Mesendoderm (in vitro differentiated cells): ENCODE measurements at regions not wholly inside any gene's neighbourhood (a gene's known extent, or its start where the extent isn't known, plus 50 kb on each side); places are given as distances from the start of the nearest gene placed in this dataset.

Experiments used
- DNase-seq: peaks from one replicate; pipeline ENCODE4 v3.0.0; 2013
- H2AK5ac ChIP-seq: 2 replicates; pipeline ENCODE4 v1.6.1; 2013; ENCODE audit warnings: low read length, inconsistent platforms
- H2BK120ac ChIP-seq: 2 replicates; pipeline ENCODE4 v1.6.1; 2013; ENCODE audit warnings: low read depth, mild to moderate bottlenecking, low read length, moderate library complexity, mixed read lengths
- H2BK15ac ChIP-seq: replicated peaks from 2 replicates; pipeline ENCODE4 v1.6.1; 2013; ENCODE audit warnings: low read depth, mild to moderate bottlenecking, moderate library complexity
- H2BK5ac ChIP-seq: 2 replicates; pipeline ENCODE4 v1.6.1; 2013; ENCODE audit warnings: low read length, inconsistent platforms
- H3K18ac ChIP-seq: 2 replicates; pipeline ENCODE4 v1.6.1; 2013; ENCODE audit warnings: mild to moderate bottlenecking, low read length, mixed read lengths
- H3K23ac ChIP-seq: one replicate; pipeline ENCODE4 v1.6.1; 2013; ENCODE audit warnings: low read length
- H3K27ac ChIP-seq: 2 replicates; pipeline ENCODE4 v1.5.1; 2013; ENCODE audit warnings: low read depth, mild to moderate bottlenecking, inconsistent platforms, low read length, moderate library complexity
- H3K27me3 ChIP-seq: 2 replicates; pipeline ENCODE4 v1.6.1; 2013; ENCODE audit warnings: low read length, control low read depth, mild to moderate bottlenecking, inconsistent platforms; ENCODE audit not compliant: insufficient read depth, poor library complexity
- H3K36me3 ChIP-seq: 2 replicates; pipeline ENCODE4 v1.6.1; 2013; ENCODE audit warnings: low read length, inconsistent platforms; ENCODE audit not compliant: control insufficient read depth, insufficient read depth
- H3K4ac ChIP-seq: one replicate; pipeline ENCODE4 v1.6.1; 2013; ENCODE audit warnings: low read depth, mild to moderate bottlenecking, low read length, moderate library complexity
- H3K4me1 ChIP-seq: 2 replicates; pipeline ENCODE4 v1.6.1; 2013; ENCODE audit warnings: low read depth, low read length, inconsistent platforms; ENCODE audit not compliant: control insufficient read depth
- H3K4me2 ChIP-seq: 2 replicates; pipeline ENCODE4 v1.6.1; 2013; ENCODE audit warnings: low read length
- H3K4me3 ChIP-seq: 2 replicates; pipeline ENCODE4 v1.5.1; 2013; ENCODE audit warnings: mild to moderate bottlenecking, low read length
- H3K56ac ChIP-seq: one replicate; pipeline ENCODE4 v1.6.1; 2013; ENCODE audit warnings: low read length
- H3K79me1 ChIP-seq: 2 replicates; pipeline ENCODE4 v1.6.1; 2013; ENCODE audit warnings: low read length, inconsistent platforms
- H3K79me2 ChIP-seq: 2 replicates; pipeline ENCODE4 v1.6.1; 2013; ENCODE audit warnings: mild to moderate bottlenecking, low read length; ENCODE audit not compliant: control insufficient read depth, insufficient read depth
- H3K9ac ChIP-seq: 2 replicates; pipeline ENCODE4 v1.6.1; 2013; ENCODE audit warnings: low read length, inconsistent platforms
- H4K5ac ChIP-seq: one replicate; pipeline ENCODE4 v1.6.1; 2013; ENCODE audit warnings: low read length
- H4K8ac ChIP-seq: one replicate; pipeline ENCODE4 v1.6.1; 2013; ENCODE audit warnings: low read depth, mild to moderate bottlenecking, control low read depth, low read length, moderate library complexity
- WGBS: extraction: QIAGEN DNeasy Blood & Tissue Kit; methylation state at CpG from one replicate; pipeline ENCODE4 v1.1.7; 2013; ENCODE audit warnings: low lambda C conversion rate, missing lambda C conversion rate; ENCODE audit not compliant: insufficient coverage; ENCODE audit errors: extremely low coverage; 5-methylcytosine and 5-hydroxymethylcytosine counted together

DNA sequence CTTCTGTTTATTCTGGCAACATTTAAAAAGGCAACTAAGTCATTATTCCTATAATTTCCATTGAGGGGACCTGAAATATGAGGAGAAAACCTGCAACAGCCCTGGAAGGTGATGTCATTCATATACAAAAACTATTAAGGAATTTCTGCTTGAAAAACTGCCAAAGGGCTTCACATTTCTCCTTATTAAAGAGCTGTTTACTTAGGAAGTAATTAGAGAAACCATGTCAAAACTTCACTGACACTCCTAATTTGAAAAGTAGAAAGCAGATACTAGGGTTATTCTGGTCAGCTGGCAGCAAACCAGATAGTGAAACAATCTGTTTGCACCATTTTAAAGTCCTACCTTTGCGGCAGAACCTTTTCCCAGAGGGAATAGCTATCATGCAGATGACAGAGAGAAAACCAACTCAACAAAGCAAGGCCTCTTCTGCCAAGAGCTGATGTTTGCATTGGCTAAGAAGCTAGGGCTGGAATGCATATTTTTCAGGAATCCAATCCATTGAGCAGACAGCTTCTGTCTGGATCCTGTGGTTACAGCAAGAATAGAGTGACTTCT lies 592.2 kb upstream of the SYT4 start:
- Histone ChIP-seq H3K4me1 (no peaks in the 10 kb centered on the region), H3K56ac (no peak overlapping the region), H3K18ac (no peak overlapping the region), H4K5ac (no peak overlapping the region), H3K79me1 (no peaks in the 10 kb centered on the region), H2BK120ac (no peak overlapping the region), H2BK5ac (no peak overlapping the region), H3K36me3 (no peaks in the 10 kb centered on the region), H3K4me2 (no peak overlapping the region), H3K27ac (no peak overlapping the region), H3K4ac (no peak overlapping the region), H4K8ac (no peak overlapping the region), H2AK5ac (no peak overlapping the region), H3K23ac (no peak overlapping the region), H3K27me3 (no peaks in the 10 kb centered on the region), H3K4me3 (no peak overlapping the region), H3K79me2 (no peaks in the 10 kb centered on the region), H2BK15ac (no peak overlapping the region), H3K9ac (no peak overlapping the region)
- no CpG with 5 or more reads among the region's 1 CpG for WGBS
- DNase-seq: no peak

DNA sequence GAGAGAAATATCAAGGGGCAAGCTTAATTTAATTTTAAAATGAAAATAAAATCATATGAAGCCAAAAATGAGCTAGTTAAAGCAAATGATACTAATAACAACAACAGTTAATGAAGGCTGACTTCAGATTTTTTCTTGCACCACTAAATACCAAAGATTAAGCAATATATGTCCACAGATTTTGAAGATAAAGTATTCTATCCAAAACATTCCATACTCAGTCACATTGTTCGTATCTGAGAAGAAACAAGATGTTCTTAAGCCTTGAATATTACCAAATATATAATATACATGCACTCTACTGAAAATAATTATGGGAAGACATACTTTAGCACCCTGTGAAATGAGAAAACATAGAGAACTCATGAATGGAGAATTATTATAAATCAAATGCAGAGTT lies 593.3 kb upstream of the SYT4 start:
- no peaks in the 10 kb centered on the region for H3K4me1 ChIP-seq
- H2BK5ac ChIP-seq: no peak overlapping the region
- H3K23ac ChIP-seq: no peak overlapping the region
- H3K56ac ChIP-seq: no peak overlapping the region
- WGBS: no CpG with 5 or more reads among the region's 1 CpG
- H3K4me2 ChIP-seq: no peak overlapping the region
- no peak overlapping the region for H3K27ac ChIP-seq
- no peak overlapping the region for H4K5ac ChIP-seq
- no peaks in the 10 kb centered on the region for H3K79me1 ChIP-seq
- H2AK5ac ChIP-seq: no peak overlapping the region
- H2BK120ac ChIP-seq: no peak overlapping the region
- H3K9ac ChIP-seq: no peak overlapping the region
- H3K18ac ChIP-seq: no peak overlapping the region
- no peaks in the 10 kb centered on the region for H3K27me3 ChIP-seq
- H3K36me3 ChIP-seq: no peaks in the 10 kb centered on the region
- H4K8ac ChIP-seq: no peak overlapping the region
- H2BK15ac ChIP-seq: no peak overlapping the region
- H3K4ac ChIP-seq: no peak overlapping the region
- no peak overlapping the region for H3K4me3 ChIP-seq
- no peaks in the 10 kb centered on the region for H3K79me2 ChIP-seq
- no peak for DNase-seq

DNA sequence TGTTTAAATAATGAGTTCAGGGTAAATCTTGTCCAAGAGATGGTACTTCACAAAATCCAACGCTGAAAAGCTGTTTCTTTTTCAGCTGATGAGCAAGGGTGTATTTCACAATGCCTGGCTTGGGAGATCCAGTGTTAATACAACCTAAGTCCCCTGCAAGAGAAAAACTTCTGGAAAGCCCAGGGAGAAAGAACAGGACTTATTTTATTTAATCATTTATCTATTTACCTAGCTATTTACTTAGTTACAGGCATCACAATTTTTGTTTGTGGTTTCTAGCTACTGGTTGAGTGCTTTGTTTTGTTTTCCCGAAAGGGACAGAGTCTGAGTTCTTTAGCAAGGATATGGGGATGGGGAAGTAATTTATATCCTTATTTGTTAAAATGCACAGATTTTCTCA lies 598.2 kb upstream of the SYT4 start:
- Histone ChIP-seq H2BK120ac (no peak overlapping the region), H4K5ac (no peak overlapping the region), H2AK5ac (no peak overlapping the region), H3K18ac (no peak overlapping the region), H3K79me1 (no peaks in the 10 kb centered on the region), H3K27ac (no peak overlapping the region), H3K4me1 (no peaks in the 10 kb centered on the region), H3K56ac (no peak overlapping the region), H3K79me2 (no peaks in the 10 kb centered on the region), H3K4me3 (no peak overlapping the region), H3K4me2 (no peak overlapping the region), H2BK5ac (no peak overlapping the region), H4K8ac (no peak overlapping the region), H3K23ac (no peak overlapping the region), H3K36me3 (no peaks in the 10 kb centered on the region), H3K9ac (no peak overlapping the region), H2BK15ac (no peak overlapping the region), H3K4ac (no peak overlapping the region), H3K27me3 (no peaks in the 10 kb centered on the region)
- DNase-seq: no peak
- WGBS: no CpG with 5 or more reads among the region's 2 CpGs

DNA sequence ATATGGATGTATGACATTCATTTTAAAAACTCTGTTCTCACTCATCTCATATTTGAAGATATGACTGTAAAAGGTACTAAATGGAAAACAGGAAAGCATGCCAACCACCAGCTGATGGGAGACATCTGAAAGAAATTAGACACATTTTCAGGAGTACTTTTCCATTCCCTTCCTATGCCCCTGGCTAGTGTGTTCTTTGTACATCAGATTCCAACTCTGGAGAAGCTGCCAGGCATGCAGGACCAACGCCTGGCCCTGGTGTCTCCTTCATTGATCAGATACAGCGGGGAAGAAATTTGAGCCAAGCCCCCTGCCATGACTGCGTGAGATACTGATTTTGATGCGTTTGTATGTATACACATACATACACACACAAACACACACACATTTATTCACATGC lies 599.0 kb upstream of the SYT4 start:
- H3K4ac ChIP-seq: no peak overlapping the region
- no peak overlapping the region for H3K4me3 ChIP-seq
- H2BK120ac ChIP-seq: no peak overlapping the region
- H3K18ac ChIP-seq: no peak overlapping the region
- H4K8ac ChIP-seq: no peak overlapping the region
- H3K4me1 ChIP-seq: no peaks in the 10 kb centered on the region
- no peak overlapping the region for H2BK15ac ChIP-seq
- H3K79me2 ChIP-seq: no peaks in the 10 kb centered on the region
- no peaks in the 10 kb centered on the region for H3K36me3 ChIP-seq
- no peak overlapping the region for H2BK5ac ChIP-seq
- H3K56ac ChIP-seq: no peak overlapping the region
- H3K79me1 ChIP-seq: no peaks in the 10 kb centered on the region
- no peak overlapping the region for H3K9ac ChIP-seq
- H3K23ac ChIP-seq: no peak overlapping the region
- DNase-seq: no peak
- no peak overlapping the region for H4K5ac ChIP-seq
- no peaks in the 10 kb centered on the region for H3K27me3 ChIP-seq
- H2AK5ac ChIP-seq: no peak overlapping the region
- H3K27ac ChIP-seq: no peak overlapping the region
- H3K4me2 ChIP-seq: no peak overlapping the region
- WGBS: no CpG with 5 or more reads among the region's 4 CpGs

DNA sequence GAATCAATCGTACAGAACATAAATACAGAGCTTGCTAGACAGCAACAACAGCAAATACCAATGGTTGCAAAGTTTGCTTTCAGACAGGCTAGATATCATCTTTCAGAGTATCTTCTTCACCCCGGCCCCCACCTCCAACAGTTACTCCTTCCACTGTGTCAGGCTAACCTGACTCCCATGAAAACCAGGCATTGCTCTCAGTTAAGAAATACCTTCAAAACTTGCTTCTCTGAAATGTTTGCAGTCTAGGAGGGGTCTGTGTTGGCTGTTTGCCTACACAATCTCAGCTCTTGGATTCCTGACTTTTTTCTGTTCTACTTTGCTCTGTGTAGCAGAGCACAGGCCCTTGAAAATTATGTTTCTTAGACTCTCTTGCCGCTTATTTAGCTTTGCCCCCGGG lies 599.5 kb upstream of the SYT4 start:
- H2AK5ac ChIP-seq: no peak overlapping the region
- H3K4me1 ChIP-seq: no peaks in the 10 kb centered on the region
- no peak overlapping the region for H2BK15ac ChIP-seq
- H3K23ac ChIP-seq: no peak overlapping the region
- no peaks in the 10 kb centered on the region for H3K36me3 ChIP-seq
- H3K4me2 ChIP-seq: no peak overlapping the region
- no peak overlapping the region for H3K4me3 ChIP-seq
- no peaks in the 10 kb centered on the region for H3K27me3 ChIP-seq
- no peak overlapping the region for H4K8ac ChIP-seq
- no peak overlapping the region for H2BK5ac ChIP-seq
- H3K79me1 ChIP-seq: no peaks in the 10 kb centered on the region
- WGBS: no CpG with 5 or more reads among the region's 4 CpGs
- no peak overlapping the region for H3K9ac ChIP-seq
- no peak overlapping the region for H3K27ac ChIP-seq
- H3K4ac ChIP-seq: no peak overlapping the region
- no peaks in the 10 kb centered on the region for H3K79me2 ChIP-seq
- no peak overlapping the region for H3K56ac ChIP-seq
- H4K5ac ChIP-seq: no peak overlapping the region
- DNase-seq: no peak
- H2BK120ac ChIP-seq: no peak overlapping the region
- H3K18ac ChIP-seq: no peak overlapping the region

DNA sequence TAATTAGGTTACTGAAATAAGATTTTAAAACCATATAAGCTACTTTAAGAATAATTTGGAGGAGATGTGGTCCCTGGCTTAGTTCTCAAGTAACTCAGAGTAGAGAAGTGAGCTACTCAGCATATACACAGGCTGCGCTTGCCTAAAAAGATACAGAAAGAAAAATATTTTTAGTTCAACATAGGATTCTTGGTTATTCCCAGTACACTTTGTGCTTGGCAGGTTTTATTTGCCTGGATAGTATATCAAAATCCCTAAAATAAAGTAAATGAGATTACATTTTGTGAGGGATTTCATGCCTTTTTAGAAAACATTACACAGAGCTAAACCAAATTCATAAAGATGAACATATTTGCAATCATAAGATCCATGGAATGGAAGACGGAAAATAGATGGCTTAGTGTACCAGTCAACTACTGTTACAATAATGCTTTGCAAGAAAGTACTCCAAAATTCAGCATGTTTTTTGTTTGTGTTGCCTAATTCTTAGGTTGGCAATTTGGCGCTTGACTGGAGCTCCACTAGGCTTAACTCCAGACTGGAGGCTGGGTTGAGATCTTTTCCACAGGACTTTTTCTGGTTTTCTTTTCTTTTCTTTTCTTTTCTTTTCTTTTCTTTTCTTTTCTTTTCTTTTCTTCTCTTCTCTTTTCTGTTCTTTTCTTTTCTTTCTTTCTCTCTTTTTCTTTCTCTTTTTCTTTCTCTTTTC lies 600.5 kb upstream of the SYT4 start:
- Histone ChIP-seq H3K4me2 (no peak overlapping the region), H2BK120ac (no peak overlapping the region), H3K36me3 (no peaks in the 10 kb centered on the region), H3K4me3 (no peak overlapping the region), H3K27me3 (no peaks in the 10 kb centered on the region), H2BK15ac (no peak overlapping the region), H3K56ac (no peak overlapping the region), H3K9ac (no peak overlapping the region), H3K27ac (no peak overlapping the region), H2BK5ac (no peak overlapping the region), H4K5ac (no peak overlapping the region), H3K79me2 (no peaks in the 10 kb centered on the region), H3K23ac (no peak overlapping the region), H3K79me1 (no peaks in the 10 kb centered on the region), H3K18ac (no peak overlapping the region), H3K4ac (no peak overlapping the region), H4K8ac (no peak overlapping the region), H3K4me1 (no peaks in the 10 kb centered on the region), H2AK5ac (no peak overlapping the region)
- WGBS: no CpG with 5 or more reads among the region's 3 CpGs
- DNase-seq: no peak
